ENCODE measurements at regions not wholly inside any gene's neighbourhood (a gene's known extent, or its start where the extent isn't known, plus 50 kb on each side); places are given as distances from the start of the nearest gene placed in this dataset.
"Not testable (repeated sequence)": the region's sequence is repeated elsewhere in the genome, so short reads cannot be mapped to it uniquely, and the experiment has no call there.

DNA sequence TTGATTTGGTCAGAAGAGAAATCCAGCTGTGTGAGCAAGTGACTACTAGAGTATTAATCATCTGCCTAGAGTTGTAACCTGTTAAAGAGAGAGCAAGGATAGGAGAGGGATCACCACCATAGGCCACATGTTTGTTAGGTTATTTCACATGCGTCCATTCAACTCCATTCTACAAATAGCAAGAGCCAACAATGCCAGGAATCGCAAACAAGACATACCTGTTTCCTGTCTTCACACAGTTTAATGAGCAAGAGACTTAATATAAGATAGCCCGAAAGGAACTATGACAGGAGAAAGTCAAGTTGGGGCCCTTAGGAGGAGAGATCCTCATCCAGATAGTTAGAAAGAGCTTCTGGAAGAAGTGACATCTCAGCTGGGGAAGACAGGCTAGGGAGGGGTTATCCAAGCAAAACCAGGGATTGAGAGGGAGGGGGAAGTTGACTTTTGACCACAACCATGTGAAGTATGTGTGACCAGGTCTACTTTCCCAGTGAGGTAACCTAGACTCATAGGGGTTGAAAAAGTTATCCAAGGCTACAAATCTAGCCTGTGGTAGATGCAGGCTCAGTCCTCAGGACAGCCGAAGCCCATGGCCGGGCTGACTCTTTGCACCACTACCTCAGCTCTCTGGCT is 147.4 kb downstream of the ALDH8A1 start:
- Mint-ChIP-seq H3K4me1 (ENCODE audit: low read depth, unreplicated experiment) (no peaks in the 10 kb centered on the region), H3K4me3 (ENCODE audit: unreplicated experiment) (no peak overlapping the region), H3K27me3 (ENCODE audit: unreplicated experiment) (no peaks in the 10 kb centered on the region), H3K27ac (ENCODE audit: unreplicated experiment) (no peak overlapping the region), H3K9me3 (ENCODE audit: unreplicated experiment) (no peaks in the 10 kb centered on the region), H3K36me3 (ENCODE audit: unreplicated experiment) (no peaks in the 10 kb centered on the region)
- no peak for DNase-seq
- TF ChIP-seq, protein P1, sequence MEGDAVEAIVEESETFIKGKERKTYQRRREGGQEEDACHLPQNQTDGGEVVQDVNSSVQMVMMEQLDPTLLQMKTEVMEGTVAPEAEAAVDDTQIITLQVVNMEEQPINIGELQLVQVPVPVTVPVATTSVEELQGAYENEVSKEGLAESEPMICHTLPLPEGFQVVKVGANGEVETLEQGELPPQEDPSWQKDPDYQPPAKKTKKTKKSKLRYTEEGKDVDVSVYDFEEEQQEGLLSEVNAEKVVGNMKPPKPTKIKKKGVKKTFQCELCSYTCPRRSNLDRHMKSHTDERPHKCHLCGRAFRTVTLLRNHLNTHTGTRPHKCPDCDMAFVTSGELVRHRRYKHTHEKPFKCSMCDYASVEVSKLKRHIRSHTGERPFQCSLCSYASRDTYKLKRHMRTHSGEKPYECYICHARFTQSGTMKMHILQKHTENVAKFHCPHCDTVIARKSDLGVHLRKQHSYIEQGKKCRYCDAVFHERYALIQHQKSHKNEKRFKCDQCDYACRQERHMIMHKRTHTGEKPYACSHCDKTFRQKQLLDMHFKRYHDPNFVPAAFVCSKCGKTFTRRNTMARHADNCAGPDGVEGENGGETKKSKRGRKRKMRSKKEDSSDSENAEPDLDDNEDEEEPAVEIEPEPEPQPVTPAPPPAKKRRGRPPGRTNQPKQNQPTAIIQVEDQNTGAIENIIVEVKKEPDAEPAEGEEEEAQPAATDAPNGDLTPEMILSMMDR (IDR thresholded peaks at IDR 0.05; ENCODE audit: partially characterized antibody, unreplicated experiment): no peak

DNA sequence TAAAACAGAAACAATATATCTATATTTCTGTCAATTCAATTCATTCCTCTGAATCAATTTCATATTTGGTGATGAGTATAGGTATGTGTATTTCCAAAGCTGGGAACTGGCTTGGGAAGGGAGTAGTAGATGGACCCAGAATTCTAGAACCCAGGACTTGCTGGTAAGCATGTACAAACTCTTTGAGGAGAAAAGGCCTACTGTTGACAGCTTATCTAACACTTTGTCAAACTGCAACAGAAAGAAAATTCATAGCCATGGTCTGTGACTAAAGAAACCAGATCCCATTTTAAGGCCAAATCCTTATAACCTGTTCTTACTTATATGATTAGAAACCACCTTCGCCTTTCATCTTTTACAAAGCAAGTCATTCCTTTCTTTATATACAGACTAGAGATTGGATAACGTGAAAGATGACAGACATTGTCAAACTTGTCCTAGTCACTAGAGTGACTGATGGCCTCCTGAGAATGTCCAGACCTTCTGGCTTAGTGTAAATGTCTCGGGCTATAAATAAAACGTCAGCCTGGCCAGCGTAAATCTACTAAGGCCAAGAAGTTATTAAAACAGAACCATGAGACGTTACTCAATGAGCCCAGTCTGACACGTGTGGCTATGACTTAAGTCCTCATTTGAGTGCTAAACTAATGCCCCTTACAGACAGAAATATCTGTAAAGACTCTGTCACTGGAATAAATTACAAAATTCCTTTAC is 152.3 kb downstream of the ALDH8A1 start:
- Mint-ChIP-seq H3K27me3 (ENCODE audit: unreplicated experiment) (no peaks in the 10 kb centered on the region), H3K4me1 (ENCODE audit: low read depth, unreplicated experiment) (no peaks in the 10 kb centered on the region), H3K27ac (ENCODE audit: unreplicated experiment) (no peak overlapping the region), H3K36me3 (ENCODE audit: unreplicated experiment) (no peaks in the 10 kb centered on the region), H3K9me3 (ENCODE audit: unreplicated experiment) (no peaks in the 10 kb centered on the region), H3K4me3 (ENCODE audit: unreplicated experiment) (no peak overlapping the region)
- TF ChIP-seq, protein P1 (IDR thresholded peaks at IDR 0.05; ENCODE audit: partially characterized antibody, unreplicated experiment): no peak
- DNase-seq: no peak

DNA sequence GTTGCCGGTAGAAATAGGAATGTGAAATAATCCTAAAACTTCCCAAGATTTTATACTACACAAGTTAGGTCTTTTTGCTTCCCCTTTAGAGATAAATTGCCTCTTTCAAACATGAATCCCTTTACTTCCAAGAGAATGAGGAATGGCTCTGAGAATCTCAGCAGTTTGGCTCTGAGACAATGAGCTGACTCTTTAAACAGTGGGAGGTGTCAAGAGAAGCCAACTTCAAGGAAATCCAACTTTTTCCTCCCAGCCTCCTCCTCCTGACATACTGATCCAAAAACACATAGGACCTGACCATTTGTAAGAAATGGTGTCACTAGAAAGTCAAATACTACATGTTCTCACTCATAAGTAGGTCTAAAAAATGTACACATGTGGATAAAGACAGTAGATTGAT is 154.2 kb downstream of the ALDH8A1 start:
- H3K27me3 Mint-ChIP-seq (ENCODE audit: unreplicated experiment): no peaks in the 10 kb centered on the region
- peaks cover under 1% of the 10 kb centered on the region for H3K36me3 Mint-ChIP-seq (ENCODE audit: unreplicated experiment)
- no peaks in the 10 kb centered on the region for H3K4me1 Mint-ChIP-seq (ENCODE audit: low read depth, unreplicated experiment)
- H3K27ac Mint-ChIP-seq (ENCODE audit: unreplicated experiment): no peak overlapping the region
- TF ChIP-seq, protein P1 (IDR thresholded peaks at IDR 0.05; ENCODE audit: partially characterized antibody, unreplicated experiment): no peak
- peaks cover 2% of the 10 kb centered on the region for H3K9me3 Mint-ChIP-seq (ENCODE audit: unreplicated experiment)
- no peak for DNase-seq
- H3K4me3 Mint-ChIP-seq (ENCODE audit: unreplicated experiment): no peak overlapping the region

DNA sequence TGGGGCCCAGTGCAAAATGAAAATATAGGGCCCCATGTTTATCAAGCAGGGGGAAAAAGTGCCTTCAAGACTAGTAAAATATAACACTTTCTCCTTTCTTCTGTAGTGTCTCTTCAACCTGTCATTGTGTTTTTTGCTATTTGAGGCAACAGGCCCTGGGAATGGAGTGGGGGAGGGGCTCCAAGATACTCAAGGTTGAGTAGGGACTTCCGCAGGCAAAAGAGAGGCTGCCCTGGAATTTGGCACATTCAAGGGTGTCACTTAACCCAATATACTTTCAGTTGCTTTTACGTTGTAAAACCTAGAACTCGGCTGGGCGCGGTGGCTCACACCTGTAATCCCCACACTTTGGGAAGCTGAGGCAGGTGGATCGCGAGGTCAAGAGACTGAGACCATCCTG is 154.9 kb downstream of the ALDH8A1 start:
- H3K4me1 Mint-ChIP-seq (ENCODE audit: low read depth, unreplicated experiment): no peaks in the 10 kb centered on the region
- peaks cover 5% of the 10 kb centered on the region for H3K36me3 Mint-ChIP-seq (ENCODE audit: unreplicated experiment)
- no peak for DNase-seq
- TF ChIP-seq, protein P1 (IDR thresholded peaks at IDR 0.05; ENCODE audit: partially characterized antibody, unreplicated experiment): no peak
- peaks cover 5% of the 10 kb centered on the region for H3K9me3 Mint-ChIP-seq (ENCODE audit: unreplicated experiment)
- H3K27ac Mint-ChIP-seq (ENCODE audit: unreplicated experiment): no peak overlapping the region
- H3K4me3 Mint-ChIP-seq (ENCODE audit: unreplicated experiment): no peak overlapping the region
- H3K27me3 Mint-ChIP-seq (ENCODE audit: unreplicated experiment): no peaks in the 10 kb centered on the region

DNA sequence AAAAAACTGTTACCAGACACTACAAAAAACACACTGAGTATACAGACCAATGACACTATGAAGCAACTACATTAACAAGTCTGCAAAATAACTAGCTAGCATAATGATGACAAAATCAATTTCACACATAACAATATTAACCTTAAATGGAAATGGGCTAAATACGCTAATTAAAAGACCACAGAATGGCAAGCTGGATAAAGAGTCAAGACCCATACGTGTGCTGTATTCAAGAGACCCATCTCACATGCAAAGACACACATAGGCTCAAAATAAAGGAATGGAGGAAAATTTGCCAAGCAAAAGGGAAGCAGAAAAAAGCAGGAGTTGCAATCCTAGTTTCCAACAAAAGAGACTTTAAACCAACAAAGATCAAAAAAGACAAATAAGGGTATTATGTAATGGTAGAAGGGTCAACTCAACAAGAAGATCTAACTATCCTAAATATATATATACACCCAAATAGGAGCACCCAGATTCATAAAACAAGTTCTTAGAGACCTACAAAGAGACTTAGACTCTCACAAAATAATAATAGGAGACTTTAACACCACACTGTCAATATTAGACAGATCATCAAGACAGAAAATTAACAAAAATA is 158.6 kb downstream of the ALDH8A1 start:
- H3K36me3 Mint-ChIP-seq (ENCODE audit: unreplicated experiment); H3K27ac Mint-ChIP-seq (ENCODE audit: unreplicated experiment); H3K4me1 Mint-ChIP-seq (ENCODE audit: low read depth, unreplicated experiment); H3K4me3 Mint-ChIP-seq (ENCODE audit: unreplicated experiment); H3K27me3 Mint-ChIP-seq (ENCODE audit: unreplicated experiment); H3K9me3 Mint-ChIP-seq (ENCODE audit: unreplicated experiment); DNase-seq: not testable (repeated sequence)

All from glutamatergic neuron (in vitro differentiated cells).